ENCODE measurements at regions not wholly inside any gene's neighbourhood (a gene's known extent, or its start where the extent isn't known, plus 50 kb on each side); places are given as distances from the start of the nearest gene placed in this dataset.
"Not testable (repeated sequence)": the region's sequence is repeated elsewhere in the genome, so short reads cannot be mapped to it uniquely, and the experiment has no call there.

DNA sequence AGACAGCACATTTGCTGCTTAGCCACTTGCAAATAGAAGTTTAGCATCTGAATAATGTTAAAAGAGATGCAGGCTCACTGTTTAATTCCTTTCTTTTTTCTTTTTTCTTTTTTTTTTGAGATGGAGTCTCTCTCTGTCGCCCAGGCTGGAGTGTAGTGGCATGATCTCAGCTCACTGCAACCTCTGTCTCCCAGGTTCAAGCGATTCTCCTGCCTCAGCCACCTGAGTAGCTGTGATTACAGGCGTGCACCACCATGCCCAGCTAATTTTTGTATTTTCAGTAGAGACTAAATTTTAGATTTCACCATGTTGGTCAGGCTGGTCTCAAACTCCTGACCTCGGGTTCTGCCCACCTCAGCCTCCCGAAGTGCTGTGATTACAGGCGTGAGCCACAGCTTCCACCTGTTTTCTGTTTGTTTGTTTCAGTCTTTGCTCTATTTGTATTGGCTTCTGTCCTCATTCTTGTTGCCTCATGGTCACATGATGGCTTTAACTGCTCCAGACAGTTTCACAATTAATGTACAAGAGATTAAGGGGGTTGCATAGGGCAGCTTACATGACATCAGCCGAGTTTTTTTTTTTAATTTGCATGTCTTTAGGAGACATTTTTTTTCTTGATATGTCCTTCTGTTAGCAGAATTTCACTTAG lies 153.1 kb upstream of the PCDH9 start:
- not testable (repeated sequence) for TF ChIP-seq SUZ12 (IDR thresholded peaks at IDR 0.05; ENCODE audit: unreplicated experiment)
- TF ChIP-seq, protein P1, sequence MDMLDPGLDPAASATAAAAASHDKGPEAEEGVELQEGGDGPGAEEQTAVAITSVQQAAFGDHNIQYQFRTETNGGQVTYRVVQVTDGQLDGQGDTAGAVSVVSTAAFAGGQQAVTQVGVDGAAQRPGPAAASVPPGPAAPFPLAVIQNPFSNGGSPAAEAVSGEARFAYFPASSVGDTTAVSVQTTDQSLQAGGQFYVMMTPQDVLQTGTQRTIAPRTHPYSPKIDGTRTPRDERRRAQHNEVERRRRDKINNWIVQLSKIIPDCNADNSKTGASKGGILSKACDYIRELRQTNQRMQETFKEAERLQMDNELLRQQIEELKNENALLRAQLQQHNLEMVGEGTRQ (IDR thresholded peaks at IDR 0.05; ENCODE audit: borderline replicate concordance, low read depth, low read length), result not testable (repeated sequence)
